HEK293 (cell line): ENCODE measurements at regions not wholly inside any gene's neighbourhood (a gene's known extent, or its start where the extent isn't known, plus 50 kb on each side); places are given as distances from the start of the nearest gene placed in this dataset.

Source experiments
- CTCF ChIA-PET: fragments of 350-600 bp; formaldehyde crosslinking; extraction: SDS; loops from one replicate; lab custom pipeline; 2021; ENCODE audit warnings: antibody characterized with exemption; lab: Yijun Ruan, JAX
- POLR2A ChIA-PET: fragments of 300-600 bp; formaldehyde crosslinking; extraction: SDS; loops from one replicate; lab custom pipeline; 2020; ENCODE audit warnings: antibody characterized with exemption, inconsistent platforms; lab: Yijun Ruan, JAX
- H3K27ac ChIP-seq: fragments of 200-500 bp; sonication (Bioruptor generic); 2 replicates; pipeline ENCODE4 v1.5.1; 2014; ENCODE audit warnings: low read depth, low read length, control low read depth, inconsistent platforms; ENCODE audit errors: extremely low read depth
- H3K36me3 ChIP-seq, 2 experiments: fragments of 200-500 bp in 1 of 2; sonication (Bioruptor generic) in 1 of 2; 1 replicate in 1 of 2; 2 replicates in 1 of 2; pipeline ENCODE4 v1.5.1; 2014 to 2017; ENCODE audit warnings: inconsistent platforms in 2 of 2, low read length in 2 of 2; ENCODE audit not compliant: control insufficient read depth in 2 of 2, insufficient read depth in 1 of 2
- H3K4me1 ChIP-seq: fragments of 200-500 bp; sonication (Bioruptor generic); 2 replicates; pipeline ENCODE4 v1.5.1; 2014; ENCODE audit warnings: mild to moderate bottlenecking, low read length, inconsistent platforms; ENCODE audit not compliant: control insufficient read depth, insufficient read depth
- H3K4me3 ChIP-seq: 2 replicates; pipeline ENCODE4 v1.5.1; 2011; ENCODE audit warnings: low read depth, mild to moderate bottlenecking, control low read depth, low read length, moderate library complexity
- H3K9me3 ChIP-seq: fragments of 200-500 bp; sonication (Bioruptor generic); 2 replicates; pipeline ENCODE4 v1.5.1; 2014; ENCODE audit warnings: low read depth, low read length, inconsistent platforms; ENCODE audit not compliant: control insufficient read depth, insufficient read depth
- BCL11A ChIP-seq: fragments of 450-650 bp; formaldehyde crosslinking; IDR thresholded peaks from 2 replicates; pipeline ENCODE4 v1.5.1; 2016; ENCODE audit warnings: low read depth, missing biosample characterization, missing genetic modification characterization
- GFI1B ChIP-seq: fragments of 450-650 bp; formaldehyde crosslinking; IDR thresholded peaks from 2 replicates; pipeline ENCODE4 v1.5.1; 2016; ENCODE audit warnings: missing biosample characterization, missing genetic modification characterization
- KLF17 ChIP-seq: fragments of 450-650 bp; formaldehyde crosslinking; IDR thresholded peaks from 2 replicates; pipeline ENCODE4 v1.5.1; 2016; ENCODE audit warnings: missing biosample characterization, missing genetic modification characterization
- OSR2 ChIP-seq: fragments of 450-650 bp; formaldehyde crosslinking; IDR thresholded peaks from 2 replicates; pipeline ENCODE4 v1.5.1; 2016; ENCODE audit warnings: missing biosample characterization, missing genetic modification characterization
- PATZ1 ChIP-seq: fragments of 450-650 bp; formaldehyde crosslinking; IDR thresholded peaks from 2 replicates; pipeline ENCODE4 v1.5.1; 2016; ENCODE audit warnings: missing biosample characterization, missing genetic modification characterization
- ZBTB17 ChIP-seq: fragments of 450-650 bp; formaldehyde crosslinking; IDR thresholded peaks from 2 replicates; pipeline ENCODE4 v1.5.1; 2016; ENCODE audit warnings: missing biosample characterization, missing genetic modification characterization
- ZFP3 ChIP-seq: fragments of 450-650 bp; formaldehyde crosslinking; IDR thresholded peaks from 2 replicates; pipeline ENCODE4 v1.5.1; 2016; ENCODE audit warnings: low read depth, missing biosample characterization, missing genetic modification characterization
- ZFP37 ChIP-seq: fragments of 450-650 bp; formaldehyde crosslinking; IDR thresholded peaks from 2 replicates; pipeline ENCODE4 v1.5.1; 2016; ENCODE audit warnings: missing biosample characterization, missing genetic modification characterization
- ZNF112 ChIP-seq: fragments of 450-650 bp; formaldehyde crosslinking; IDR thresholded peaks from 2 replicates; pipeline ENCODE4 v1.5.0; 2017; ENCODE audit warnings: missing biosample characterization, missing genetic modification characterization
- ZNF133 ChIP-seq: fragments of 450-650 bp; formaldehyde crosslinking; IDR thresholded peaks from 2 replicates; pipeline ENCODE4 v1.5.1; 2016; ENCODE audit warnings: missing biosample characterization, missing genetic modification characterization
- ZNF174 ChIP-seq: fragments of 450-650 bp; formaldehyde crosslinking; IDR thresholded peaks from 2 replicates; pipeline ENCODE4 v1.5.0; 2017; ENCODE audit warnings: missing biosample characterization, mild to moderate bottlenecking, missing genetic modification characterization
- ZNF18 ChIP-seq: fragments of 450-650 bp; formaldehyde crosslinking; IDR thresholded peaks from 2 replicates; pipeline ENCODE4 v1.5.1; 2016; ENCODE audit warnings: missing biosample characterization, missing genetic modification characterization
- ZNF202 ChIP-seq: fragments of 450-650 bp; formaldehyde crosslinking; IDR thresholded peaks from 2 replicates; pipeline ENCODE4 v1.5.1; 2016; ENCODE audit warnings: missing biosample characterization, missing genetic modification characterization, borderline replicate concordance
- ZNF266 ChIP-seq: fragments of 450-650 bp; formaldehyde crosslinking; IDR thresholded peaks from 2 replicates; pipeline ENCODE4 v1.5.1; 2016; ENCODE audit warnings: missing biosample characterization, missing genetic modification characterization, low read depth
- ZNF341 ChIP-seq: fragments of 450-650 bp; formaldehyde crosslinking; IDR thresholded peaks from 2 replicates; pipeline ENCODE4; 2016; ENCODE audit warnings: low read depth, missing biosample characterization, missing genetic modification characterization
- ZNF391 ChIP-seq: fragments of 450-650 bp; formaldehyde crosslinking; IDR thresholded peaks from 2 replicates; pipeline ENCODE4 v1.5.1; 2016; ENCODE audit warnings: low read depth, missing biosample characterization, missing genetic modification characterization, borderline replicate concordance
- ZNF580 ChIP-seq: fragments of 450-650 bp; formaldehyde crosslinking; IDR thresholded peaks from 2 replicates; pipeline ENCODE4 v1.5.1; 2016; ENCODE audit warnings: missing biosample characterization, missing genetic modification characterization
- ZNF76 ChIP-seq: fragments of 450-650 bp; formaldehyde crosslinking; IDR thresholded peaks from 2 replicates; pipeline ENCODE4; 2016; ENCODE audit warnings: low read depth, missing biosample characterization, missing genetic modification characterization, borderline replicate concordance
- ZNF768 ChIP-seq: fragments of 450-650 bp; formaldehyde crosslinking; IDR thresholded peaks from 2 replicates; pipeline ENCODE4 v1.5.1; 2018; ENCODE audit warnings: missing biosample characterization, mild to moderate bottlenecking, missing genetic modification characterization
- ZNF776 ChIP-seq: fragments of 450-650 bp; formaldehyde crosslinking; IDR thresholded peaks from 2 replicates; pipeline ENCODE4 v1.5.0; 2017; ENCODE audit warnings: missing biosample characterization, missing genetic modification characterization, borderline replicate concordance
- ZNF830 ChIP-seq: fragments of 450-650 bp; IDR thresholded peaks from 2 replicates; pipeline ENCODE4 v1.5.0; 2018; ENCODE audit warnings: missing biosample characterization, missing genetic modification characterization, low read depth, mild to moderate bottlenecking, moderate library complexity
- ZNF837 ChIP-seq: fragments of 450-650 bp; formaldehyde crosslinking; IDR thresholded peaks from 2 replicates; pipeline ENCODE4 v1.5.1; 2016; ENCODE audit warnings: missing biosample characterization, missing genetic modification characterization
- ZSCAN23 ChIP-seq: fragments of 450-650 bp; formaldehyde crosslinking; IDR thresholded peaks from 2 replicates; pipeline ENCODE4 v1.5.1; 2016; ENCODE audit warnings: missing biosample characterization, missing genetic modification characterization
- ZSCAN30 ChIP-seq: fragments of 450-650 bp; IDR thresholded peaks from 2 replicates; pipeline ENCODE4 v1.5.1; 2018; ENCODE audit warnings: missing biosample characterization, mild to moderate bottlenecking, missing genetic modification characterization, moderate library complexity

GRCh38 chr17:416293-417206, 63.9 kb upstream of the RPH3AL start:
- ChIA-PET CTCF (interaction anchor here (0.6 to 4.6 kb wide), 6 partner anchors 97 to 1007 kb away, joined by 3 to 33 read pairs (median 3); no protein-coding TSS in a partner anchor), POLR2A (interaction anchor here (0.6 kb wide), 1 partner anchor 16 kb away, joined by 3 read pairs; no protein-coding TSS in a partner anchor)
- TF ChIP-seq OSR2 = no peak
- no peak for TF ChIP-seq ZNF776 (tag by site-specific recombination)
- no peak for TF ChIP-seq ZNF341
- TF ChIP-seq ZFP37 (tag by site-specific recombination) = no peak
- no peak for TF ChIP-seq ZNF768 (tag by site-specific recombination)
- TF ChIP-seq ZBTB17 (tag by site-specific recombination) = no peak
- TF ChIP-seq GFI1B (tag by site-specific recombination) = no peak
- no peak for TF ChIP-seq ZNF837 (tag by site-specific recombination)
- no peak for TF ChIP-seq ZNF580 (tag by site-specific recombination)
- TF ChIP-seq ZNF830 (tag by site-specific recombination) = no peak
- no peak for TF ChIP-seq ZNF18 (tag by site-specific recombination)
- no peak for TF ChIP-seq ZSCAN23 (tag by site-specific recombination)
- no peak for TF ChIP-seq ZNF133
- TF ChIP-seq ZNF174 = no peak
- no peak for TF ChIP-seq ZSCAN30
- H3K4me1 ChIP-seq = no peaks in the 10 kb centered on the region
- H3K36me3 ChIP-seq = peaks cover 0 to 3% of the 10 kb centered on the region in 2 experiments; a peak in 1 of 3 replicates
- H3K9me3 ChIP-seq = no peaks in the 10 kb centered on the region
- no peak overlapping the region for H3K4me3 ChIP-seq
- no peak overlapping the region for H3K27ac ChIP-seq

- peaks cover 6% of the 10 kb centered on the region for H3K4me1 ChIP-seq
- H3K36me3 ChIP-seq = peaks cover 0 to 3% of the 10 kb centered on the region in 2 experiments; a peak in 1 of 3 replicates
- H3K9me3 ChIP-seq = no peaks in the 10 kb centered on the region
- H3K4me3 ChIP-seq = no peak overlapping the region
- POLR2A ChIA-PET = no interaction called here
- TF ChIP-seq ZFP3 (tag by site-specific recombination) (no peak), PATZ1 (no peak), ZNF112 (no peak), ZNF266 (no peak), ZNF391 (no peak), ZNF76 (tag by site-specific recombination) (no peak), ZNF202 (tag by site-specific recombination) (no peak), OSR2 (no peak), BCL11A (tag by site-specific recombination) (no peak), KLF17 (tag by site-specific recombination) (no peak)
- CTCF ChIA-PET = interaction anchor here (0.6 to 4.6 kb wide), 7 partner anchors 10 to 567 kb away, joined by 3 to 33 read pairs (median 4); no protein-coding TSS in a partner anchor
- no peak overlapping the region for H3K27ac ChIP-seq
These were observed 61.2 kb upstream of the RPH3AL start for GRCh38 chr17:413706-414380.
